ENCODE measurements at regions not wholly inside any gene's neighbourhood (a gene's known extent, or its start where the extent isn't known, plus 50 kb on each side); places are given as distances from the start of the nearest gene placed in this dataset.
A peak's percentile ranks its signal among the peaks of the same experiment; 100 is the strongest.

DNA sequence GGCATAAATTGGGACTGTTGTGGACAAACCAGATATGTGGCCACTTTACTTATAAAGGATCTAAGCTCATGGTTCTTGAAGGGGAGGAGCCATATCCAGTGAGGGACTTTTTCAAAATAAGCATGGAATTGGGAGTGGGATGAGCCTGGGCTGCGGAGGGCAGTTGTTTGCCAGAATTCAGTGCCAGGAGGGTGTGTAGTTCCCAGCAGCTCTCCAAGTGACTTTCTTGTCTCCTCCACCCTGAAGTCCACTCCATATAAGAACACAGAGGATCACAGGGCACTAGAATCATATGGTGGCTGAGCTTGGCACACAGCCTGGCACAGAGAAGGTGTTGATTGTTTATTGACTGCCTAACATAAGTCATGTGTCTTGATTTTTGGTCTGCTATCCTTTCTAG is 121.1 kb downstream of the CAVIN4 start:
- DNase-seq (ENCODE audit: extremely low spot score) = no peak
- ChIA-PET POLR2A (no interaction called here), CTCF (interaction anchor here (1.0 to 5.3 kb wide), 8 partner anchors 10 to 613 kb away, joined by 3 to 32 read pairs (median 5); no protein-coding TSS in a partner anchor)
- TF ChIP-seq, protein P1, sequence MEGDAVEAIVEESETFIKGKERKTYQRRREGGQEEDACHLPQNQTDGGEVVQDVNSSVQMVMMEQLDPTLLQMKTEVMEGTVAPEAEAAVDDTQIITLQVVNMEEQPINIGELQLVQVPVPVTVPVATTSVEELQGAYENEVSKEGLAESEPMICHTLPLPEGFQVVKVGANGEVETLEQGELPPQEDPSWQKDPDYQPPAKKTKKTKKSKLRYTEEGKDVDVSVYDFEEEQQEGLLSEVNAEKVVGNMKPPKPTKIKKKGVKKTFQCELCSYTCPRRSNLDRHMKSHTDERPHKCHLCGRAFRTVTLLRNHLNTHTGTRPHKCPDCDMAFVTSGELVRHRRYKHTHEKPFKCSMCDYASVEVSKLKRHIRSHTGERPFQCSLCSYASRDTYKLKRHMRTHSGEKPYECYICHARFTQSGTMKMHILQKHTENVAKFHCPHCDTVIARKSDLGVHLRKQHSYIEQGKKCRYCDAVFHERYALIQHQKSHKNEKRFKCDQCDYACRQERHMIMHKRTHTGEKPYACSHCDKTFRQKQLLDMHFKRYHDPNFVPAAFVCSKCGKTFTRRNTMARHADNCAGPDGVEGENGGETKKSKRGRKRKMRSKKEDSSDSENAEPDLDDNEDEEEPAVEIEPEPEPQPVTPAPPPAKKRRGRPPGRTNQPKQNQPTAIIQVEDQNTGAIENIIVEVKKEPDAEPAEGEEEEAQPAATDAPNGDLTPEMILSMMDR (IDR thresholded peaks at IDR 0.05; ENCODE audit: control extremely low read depth, extremely low read depth, low read depth, missing control alignments) = no peak

DNA sequence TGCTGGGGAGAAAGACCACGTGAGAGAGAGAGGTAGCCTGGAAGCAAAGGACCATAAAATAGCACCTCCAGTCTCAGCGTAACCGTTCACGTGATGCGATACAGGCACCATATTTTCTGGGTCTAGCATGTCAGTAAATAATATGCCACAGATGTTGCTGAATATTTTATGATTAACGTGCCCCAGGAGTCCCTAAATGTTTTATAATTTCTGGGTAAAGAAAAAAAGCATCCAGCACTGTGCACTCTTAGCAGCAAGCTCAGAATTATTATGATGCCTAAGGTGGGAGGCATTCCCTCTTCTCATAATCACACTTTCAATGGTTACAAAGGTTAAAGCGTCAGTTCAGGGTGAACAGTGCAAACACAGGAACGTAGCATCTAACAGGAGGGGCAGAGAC is 121.8 kb downstream of the CAVIN4 start:
- ChIA-PET POLR2A (no interaction called here), CTCF (interaction anchor here (1.0 to 5.3 kb wide), 7 partner anchors 10 to 612 kb away, joined by 3 to 32 read pairs (median 6); no protein-coding TSS in a partner anchor)
- no peak for DNase-seq (ENCODE audit: extremely low spot score)
- TF ChIP-seq, protein P1 (IDR thresholded peaks at IDR 0.05; ENCODE audit: control extremely low read depth, extremely low read depth, low read depth, missing control alignments) = no peak

DNA sequence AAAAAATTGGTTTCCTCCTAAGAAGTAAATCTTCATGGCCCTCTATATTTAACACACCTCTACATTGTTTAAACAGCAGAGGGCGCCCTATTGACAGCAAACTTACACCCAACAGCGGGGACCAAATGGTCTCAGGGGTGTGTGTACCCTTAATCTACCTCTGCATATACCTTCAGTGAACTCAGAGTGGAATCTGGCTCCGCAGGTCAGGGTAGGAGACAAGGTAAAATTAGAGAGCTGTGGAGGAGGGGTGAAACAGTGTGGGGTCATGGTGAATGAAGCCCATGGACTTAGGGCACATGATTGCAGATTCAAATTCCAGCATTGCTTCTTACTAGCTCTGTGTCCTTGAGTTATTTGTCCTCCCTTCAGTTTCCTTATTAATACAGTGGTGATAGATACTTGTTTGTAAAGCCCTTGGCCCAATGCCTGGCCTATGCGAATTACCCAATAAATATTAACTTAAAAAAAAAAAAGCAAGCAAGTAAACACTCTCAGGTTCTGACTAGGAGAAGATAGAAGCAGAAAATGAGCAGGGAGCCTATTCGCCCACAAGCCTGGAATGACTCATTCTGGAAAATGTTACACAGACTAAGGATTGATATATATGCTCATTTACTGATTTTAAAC is 122.9 kb downstream of the CAVIN4 start:
- no peak for DNase-seq (ENCODE audit: extremely low spot score)
- CTCF ChIA-PET = interaction anchor here (0.7 to 5.3 kb wide), 9 partner anchors 10 to 611 kb away, joined by 3 to 32 read pairs (median 6); no protein-coding TSS in a partner anchor
- POLR2A ChIA-PET = no interaction called here
- TF ChIP-seq, protein P1 (IDR thresholded peaks at IDR 0.05; ENCODE audit: control extremely low read depth, extremely low read depth, low read depth, missing control alignments) = peak; percentile 32

DNA sequence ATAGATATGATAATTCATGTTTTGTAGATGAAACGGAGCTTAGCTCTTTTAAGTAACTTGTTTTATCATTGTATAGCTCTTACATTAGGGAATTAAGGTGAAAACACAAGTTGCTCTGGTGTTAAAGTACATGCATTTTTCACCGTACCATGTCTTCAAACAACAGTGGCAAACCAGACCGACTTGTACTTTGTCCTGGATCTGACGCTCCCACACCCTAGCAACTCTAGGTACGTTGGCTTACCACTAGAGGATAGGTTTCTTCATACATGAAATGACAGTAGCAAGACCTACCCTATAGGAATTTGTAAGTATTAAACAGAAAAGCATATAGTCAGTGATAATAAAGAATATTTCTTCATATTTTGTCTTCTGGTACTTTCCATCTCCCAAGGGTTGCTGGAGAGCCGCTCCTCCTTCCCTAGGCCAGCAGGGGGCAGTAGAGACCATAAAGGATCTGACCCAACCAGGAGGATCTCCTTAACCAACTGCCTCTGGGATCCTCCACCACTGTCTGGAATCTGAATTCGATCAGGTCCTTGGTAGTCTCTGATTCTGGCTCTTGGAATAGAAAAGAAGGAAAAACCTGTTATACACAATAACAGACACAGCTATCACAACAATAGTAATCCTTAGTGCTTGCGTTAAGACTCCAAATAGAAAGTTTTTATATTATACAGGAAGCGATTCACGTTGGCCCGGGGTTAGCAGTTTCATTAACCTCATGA is 136.7 kb downstream of the CAVIN4 start:
- TF ChIP-seq, protein P1 (IDR thresholded peaks at IDR 0.05; ENCODE audit: control extremely low read depth, extremely low read depth, low read depth, missing control alignments) = peak; percentile 79
- peak; percentile 62 for DNase-seq (ENCODE audit: extremely low spot score)
- CTCF ChIA-PET = interaction anchor here (0.7 to 4.1 kb wide), 20 partner anchors 10 to 818 kb away, joined by 3 to 50 read pairs (median 4); no protein-coding TSS in a partner anchor
- POLR2A ChIA-PET = no interaction called here

DNA sequence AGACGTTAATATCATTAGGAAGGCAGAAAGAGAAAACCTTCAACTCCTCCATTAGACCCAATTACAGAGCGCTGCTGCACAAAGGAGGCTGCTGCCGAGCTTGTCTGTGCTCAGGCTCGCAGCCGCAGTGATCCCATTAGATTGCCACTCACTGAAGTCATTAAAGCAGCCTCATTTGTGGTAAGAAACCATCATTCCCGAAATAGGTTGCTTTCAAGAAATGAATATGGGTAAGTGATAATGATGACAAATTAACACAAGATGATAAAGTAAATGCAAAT is 137.2 kb downstream of the CAVIN4 start:
- DNase-seq (ENCODE audit: extremely low spot score) = no peak
- ChIA-PET CTCF (interaction anchor here (0.8 to 4.1 kb wide), 14 partner anchors 9 to 817 kb away, joined by 3 to 50 read pairs (median 5); no protein-coding TSS in a partner anchor), POLR2A (no interaction called here)
- TF ChIP-seq, protein P1 (IDR thresholded peaks at IDR 0.05; ENCODE audit: control extremely low read depth, extremely low read depth, low read depth, missing control alignments) = no peak

DNA sequence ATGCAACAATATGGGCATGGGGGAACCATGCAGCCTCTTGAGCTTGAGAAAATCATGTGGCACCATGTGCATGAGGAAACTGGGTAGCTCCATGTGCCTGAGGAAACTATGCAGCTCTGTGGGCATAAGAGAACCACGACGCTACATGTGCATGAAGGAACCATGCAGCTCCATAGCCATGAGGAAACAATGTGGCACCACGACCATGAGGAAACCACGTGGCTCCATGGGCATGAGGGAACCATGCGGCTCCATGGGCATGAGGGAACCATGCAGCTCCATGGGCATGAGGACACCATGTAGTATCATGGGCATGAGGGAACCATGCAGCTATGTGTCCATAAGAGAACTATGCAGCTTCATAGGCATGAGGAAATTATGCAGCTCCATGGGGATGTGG is 140.8 kb downstream of the CAVIN4 start:
- CTCF ChIA-PET = interaction anchor here (0.9 to 1.8 kb wide), 6 partner anchors 9 to 593 kb away, joined by 3 to 9 read pairs (median 4); no protein-coding TSS in a partner anchor
- DNase-seq (ENCODE audit: extremely low spot score) = no peak
- POLR2A ChIA-PET = interaction anchor here (0.6 kb wide), 1 partner anchor 448 kb away, joined by 8 read pairs; no protein-coding TSS in a partner anchor
- TF ChIP-seq, protein P1 (IDR thresholded peaks at IDR 0.05; ENCODE audit: control extremely low read depth, extremely low read depth, low read depth, missing control alignments) = no peak

Measured in GM10248 (cell line).